Trophoblast cell (in vitro differentiated cells and primary cell): ENCODE measurements at regions not wholly inside any gene's neighbourhood (a gene's known extent, or its start where the extent isn't known, plus 50 kb on each side); places are given as distances from the start of the nearest gene placed in this dataset.

ENCODE experiments used
- DNase-seq, 2 donors: peaks; one replicate each; pipeline ENCODE4 v3.0.0-alpha.2; 2016
- H2AFZ ChIP-seq: 2 replicates; pipeline ENCODE4 v1.6.1; 2013; ENCODE audit warnings: low read length, moderate library complexity, mild to moderate bottlenecking; ENCODE audit not compliant: insufficient read depth, poor library complexity
- H2AK5ac ChIP-seq: 2 replicates; pipeline ENCODE4 v1.6.1; 2013; ENCODE audit warnings: mild to moderate bottlenecking, low read length
- H2BK120ac ChIP-seq: 2 replicates; pipeline ENCODE4 v1.6.1; 2013; ENCODE audit warnings: low read length, mild to moderate bottlenecking, moderate library complexity; ENCODE audit not compliant: insufficient read depth, poor library complexity
- H2BK12ac ChIP-seq: 2 replicates; pipeline ENCODE4 v1.6.1; 2013; ENCODE audit warnings: mild to moderate bottlenecking, low read length, moderate library complexity
- H2BK5ac ChIP-seq: 2 replicates; pipeline ENCODE4 v1.6.1; 2013; ENCODE audit warnings: low read length, low read depth, moderate library complexity, mild to moderate bottlenecking; ENCODE audit not compliant: poor library complexity
- H3K14ac ChIP-seq: 2 replicates; pipeline ENCODE4 v1.6.1; 2013; ENCODE audit warnings: mild to moderate bottlenecking, low read length
- H3K18ac ChIP-seq: 2 replicates; pipeline ENCODE4 v1.6.1; 2013; ENCODE audit warnings: mild to moderate bottlenecking, low read length
- H3K23ac ChIP-seq: 2 replicates; pipeline ENCODE4 v1.6.1; 2013; ENCODE audit warnings: low read length
- H3K27ac ChIP-seq: 2 replicates; pipeline ENCODE4 v1.5.1; 2013; ENCODE audit warnings: low read depth, mild to moderate bottlenecking, inconsistent platforms, low read length, moderate library complexity
- H3K27me3 ChIP-seq: 2 replicates; pipeline ENCODE4 v1.6.1; 2013; ENCODE audit warnings: inconsistent platforms, mild to moderate bottlenecking, low read length, moderate library complexity; ENCODE audit not compliant: insufficient read depth
- H3K36me3 ChIP-seq, 2 experiments: 1 replicate in 1 of 2; 2 replicates in 1 of 2; pipeline ENCODE4 v1.6.1; 2013; ENCODE audit warnings: low read length in 2 of 2, mild to moderate bottlenecking in 2 of 2, moderate library complexity in 1 of 2; ENCODE audit not compliant: insufficient read depth in 2 of 2, control insufficient read depth in 1 of 2
- H3K4ac ChIP-seq: 2 replicates; pipeline ENCODE4 v1.6.1; 2013; ENCODE audit warnings: low read depth, mild to moderate bottlenecking, low read length, moderate library complexity
- H3K4me1 ChIP-seq, 2 experiments: 1 replicate in 1 of 2; 2 replicates in 1 of 2; pipeline ENCODE4 v1.6.1; 2013; ENCODE audit warnings: low read length in 2 of 2, mild to moderate bottlenecking in 2 of 2, moderate library complexity in 1 of 2; ENCODE audit not compliant: insufficient read depth in 2 of 2, control insufficient read depth in 1 of 2
- H3K4me2 ChIP-seq: 2 replicates; pipeline ENCODE4 v1.6.1; 2013; ENCODE audit warnings: inconsistent platforms, mild to moderate bottlenecking, low read length, moderate library complexity
- H3K4me3 ChIP-seq: 2 replicates; pipeline ENCODE4 v1.5.1; 2013; ENCODE audit warnings: mild to moderate bottlenecking, low read depth, low read length, inconsistent platforms
- H3K79me1 ChIP-seq: one replicate; pipeline ENCODE4 v1.6.1; 2013; ENCODE audit warnings: low read length
- H3K79me2 ChIP-seq: 2 replicates; pipeline ENCODE4 v1.6.1; 2013; ENCODE audit warnings: low read length, mild to moderate bottlenecking; ENCODE audit not compliant: control insufficient read depth, insufficient read depth, poor library complexity
- H3K9ac ChIP-seq: 2 replicates; pipeline ENCODE4 v1.6.1; 2013; ENCODE audit warnings: mild to moderate bottlenecking, low read length
- H3K9me3 ChIP-seq: 2 replicates; pipeline ENCODE4 v1.6.1; 2013; ENCODE audit warnings: low read depth, mild to moderate bottlenecking, control low read depth, inconsistent platforms, low read length; ENCODE audit not compliant: insufficient read depth
- H4K12ac ChIP-seq: 2 replicates; pipeline ENCODE4 v1.6.1; 2013; ENCODE audit warnings: low read depth, mild to moderate bottlenecking, low read length, moderate library complexity
- H4K8ac ChIP-seq: 2 replicates; pipeline ENCODE4 v1.6.1; 2013; ENCODE audit warnings: low read depth, mild to moderate bottlenecking, low read length, moderate library complexity
- H4K91ac ChIP-seq: one replicate; pipeline ENCODE4 v1.6.1; 2013; ENCODE audit warnings: low read depth, mild to moderate bottlenecking, low read length, moderate library complexity
- WGBS: extraction: QIAGEN DNeasy Blood & Tissue Kit; methylation state at CpG from one replicate; pipeline ENCODE4 v1.1.7; 2013; ENCODE audit warnings: missing lambda C conversion rate; ENCODE audit not compliant: insufficient read length, insufficient coverage; ENCODE audit errors: extremely low coverage; 5-methylcytosine and 5-hydroxymethylcytosine counted together

- no peaks in the 10 kb centered on the region for H3K9me3 ChIP-seq
- H3K4me1 ChIP-seq: no peaks in the 10 kb centered on the region
- no peak for DNase-seq
- no peak overlapping the region for H2BK5ac ChIP-seq
- H3K36me3 ChIP-seq: no peaks in the 10 kb centered on the region
- no peak overlapping the region for H4K91ac ChIP-seq
- no peak overlapping the region for H2BK120ac ChIP-seq
- no peak overlapping the region for H3K14ac ChIP-seq
- H3K79me1 ChIP-seq: no peaks in the 10 kb centered on the region
- no peak overlapping the region for H2AFZ ChIP-seq
- H3K27me3 ChIP-seq: no peaks in the 10 kb centered on the region
- no peak overlapping the region for H3K27ac ChIP-seq
- H3K4me3 ChIP-seq: no peak overlapping the region
- no peak overlapping the region for H3K4me2 ChIP-seq
- no peak overlapping the region for H4K8ac ChIP-seq
- no peak overlapping the region for H2AK5ac ChIP-seq
- H3K23ac ChIP-seq: no peak overlapping the region
- no peak overlapping the region for H4K12ac ChIP-seq
- no peak overlapping the region for H3K9ac ChIP-seq
- H3K79me2 ChIP-seq: no peaks in the 10 kb centered on the region
- no peak overlapping the region for H3K4ac ChIP-seq
- WGBS: no CpG with 5 or more reads among the region's 7 CpGs
- H2BK12ac ChIP-seq: no peak overlapping the region
- H3K18ac ChIP-seq: no peak overlapping the region
These were observed 64.9 kb upstream of the NRBF2 start for GRCh38 chr10:63068246-63068645.

- no peak overlapping the region for H4K91ac ChIP-seq
- H2BK120ac ChIP-seq: no peak overlapping the region
- no peak overlapping the region for H3K4me2 ChIP-seq
- H3K4me1 ChIP-seq: no peaks in the 10 kb centered on the region
- H3K23ac ChIP-seq: no peak overlapping the region
- H3K36me3 ChIP-seq: no peaks in the 10 kb centered on the region
- no peak overlapping the region for H3K9ac ChIP-seq
- H4K12ac ChIP-seq: no peak overlapping the region
- no peaks in the 10 kb centered on the region for H3K79me1 ChIP-seq
- no peaks in the 10 kb centered on the region for H3K79me2 ChIP-seq
- no peak for DNase-seq
- no peaks in the 10 kb centered on the region for H3K9me3 ChIP-seq
- no peak overlapping the region for H2AFZ ChIP-seq
- no peak overlapping the region for H3K14ac ChIP-seq
- H3K27ac ChIP-seq: no peak overlapping the region
- H3K4me3 ChIP-seq: no peak overlapping the region
- H3K4ac ChIP-seq: no peak overlapping the region
- no peak overlapping the region for H3K18ac ChIP-seq
- no peak overlapping the region for H2AK5ac ChIP-seq
- no peak overlapping the region for H4K8ac ChIP-seq
- no peak overlapping the region for H2BK12ac ChIP-seq
- no peak overlapping the region for H2BK5ac ChIP-seq
- no peaks in the 10 kb centered on the region for H3K27me3 ChIP-seq
- no CpG with 5 or more reads among the region's 5 CpGs for WGBS
These were observed 66.5 kb upstream of the NRBF2 start for GRCh38 chr10:63066606-63067005.

- Histone ChIP-seq H4K8ac (no peak overlapping the region), H3K4me1 (no peaks in the 10 kb centered on the region), H2AK5ac (no peak overlapping the region), H2BK120ac (no peak overlapping the region), H3K4me3 (no peak overlapping the region), H3K9me3 (no peaks in the 10 kb centered on the region), H2BK12ac (no peak overlapping the region), H3K79me2 (no peaks in the 10 kb centered on the region), H3K27me3 (no peaks in the 10 kb centered on the region), H3K4me2 (no peak overlapping the region), H3K27ac (no peak overlapping the region), H4K12ac (no peak overlapping the region), H3K14ac (no peak overlapping the region), H2AFZ (no peak overlapping the region), H3K36me3 (no peaks in the 10 kb centered on the region), H4K91ac (no peak overlapping the region), H3K23ac (no peak overlapping the region), H3K4ac (no peak overlapping the region), H3K9ac (no peak overlapping the region), H3K79me1 (no peaks in the 10 kb centered on the region), H2BK5ac (no peak overlapping the region), H3K18ac (no peak overlapping the region)
- WGBS: no CpG with 5 or more reads among the region's 4 CpGs
- DNase-seq: no peak
These were observed 68.4 kb upstream of the NRBF2 start for GRCh38 chr10:63064706-63065105.

GRCh38 chr10:63058236-63058635 lies 74.9 kb upstream of the NRBF2 start:
- H3K23ac ChIP-seq: no peak overlapping the region
- no peaks in the 10 kb centered on the region for H3K79me1 ChIP-seq
- H2AK5ac ChIP-seq: no peak overlapping the region
- H2AFZ ChIP-seq: no peak overlapping the region
- H3K36me3 ChIP-seq: no peaks in the 10 kb centered on the region
- H4K91ac ChIP-seq: no peak overlapping the region
- no peak overlapping the region for H4K8ac ChIP-seq
- H3K9me3 ChIP-seq: no peaks in the 10 kb centered on the region
- no peak overlapping the region for H3K14ac ChIP-seq
- H2BK5ac ChIP-seq: no peak overlapping the region
- no peak overlapping the region for H3K9ac ChIP-seq
- H3K27me3 ChIP-seq: no peaks in the 10 kb centered on the region
- no peak overlapping the region for H4K12ac ChIP-seq
- no peak overlapping the region for H3K4me3 ChIP-seq
- no peak for DNase-seq
- H3K27ac ChIP-seq: no peak overlapping the region
- no peaks in the 10 kb centered on the region for H3K79me2 ChIP-seq
- H3K18ac ChIP-seq: no peak overlapping the region
- H3K4ac ChIP-seq: no peak overlapping the region
- no peaks in the 10 kb centered on the region for H3K4me1 ChIP-seq
- H2BK120ac ChIP-seq: no peak overlapping the region
- no peak overlapping the region for H3K4me2 ChIP-seq
- no peak overlapping the region for H2BK12ac ChIP-seq

GRCh38 chr10:63057509-63057908 lies 75.6 kb upstream of the NRBF2 start:
- Histone ChIP-seq H4K12ac (no peak overlapping the region), H3K23ac (no peak overlapping the region), H2BK5ac (no peak overlapping the region), H3K36me3 (no peaks in the 10 kb centered on the region), H3K9me3 (no peaks in the 10 kb centered on the region), H2AK5ac (no peak overlapping the region), H4K8ac (no peak overlapping the region), H3K4me1 (no peaks in the 10 kb centered on the region), H3K27me3 (no peaks in the 10 kb centered on the region), H3K4me2 (no peak overlapping the region), H3K79me2 (no peaks in the 10 kb centered on the region), H3K27ac (no peak overlapping the region), H4K91ac (no peak overlapping the region), H2BK12ac (no peak overlapping the region), H3K4me3 (no peak overlapping the region), H3K9ac (no peak overlapping the region), H3K14ac (no peak overlapping the region), H2AFZ (peak overlapping the region; percentile 13), H2BK120ac (no peak overlapping the region), H3K79me1 (no peaks in the 10 kb centered on the region), H3K4ac (no peak overlapping the region), H3K18ac (no peak overlapping the region)
- no peak for DNase-seq
- WGBS: no CpG with 5 or more reads among the region's 10 CpGs
